ENCODE measurements at regions not wholly inside any gene's neighbourhood (a gene's known extent, or its start where the extent isn't known, plus 50 kb on each side); places are given as distances from the start of the nearest gene placed in this dataset.
"Not testable (repeated sequence)": the region's sequence is repeated elsewhere in the genome, so short reads cannot be mapped to it uniquely, and the experiment has no call there.

DNA sequence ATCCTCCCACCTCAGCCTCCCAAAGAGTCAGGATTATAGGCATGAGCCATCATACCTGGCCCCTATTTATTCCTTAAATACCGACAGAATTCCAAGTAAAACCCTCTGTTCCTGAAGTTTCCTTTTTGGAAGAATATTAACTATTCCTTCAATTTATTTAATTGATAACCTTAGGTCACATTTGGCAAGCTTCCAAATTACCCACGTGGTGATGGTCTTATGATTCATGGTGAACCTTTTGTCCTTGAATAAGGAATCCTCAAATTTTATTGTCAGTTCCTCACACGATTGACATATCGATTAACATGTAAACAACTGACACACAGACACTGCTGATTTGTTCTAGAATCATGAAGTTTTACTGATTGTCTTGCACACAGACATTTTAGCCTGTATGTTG lies 130.6 kb upstream of the LRRC61 start:
- not testable (repeated sequence) for H3K4me3 ChIP-seq (ENCODE audit: low read depth, low read length)

DNA sequence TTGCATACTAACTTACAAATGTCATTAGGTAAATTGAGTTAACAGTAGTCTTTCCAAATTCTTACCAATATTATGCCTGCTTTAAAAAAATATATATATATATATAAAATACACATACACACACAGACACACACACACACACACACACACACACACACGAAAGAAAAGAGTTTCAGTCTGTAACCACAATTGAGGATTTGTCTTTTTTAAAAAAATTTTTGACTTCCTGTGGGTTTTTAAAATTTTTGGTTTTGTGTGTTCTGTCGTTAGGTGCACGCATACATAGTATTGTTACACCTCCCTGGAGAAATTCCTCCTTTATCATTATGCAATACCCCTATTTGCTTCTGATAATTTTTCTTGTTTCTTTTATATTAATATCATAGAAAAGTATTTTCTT lies 129.3 kb upstream of the LRRC61 start:
- H3K4me3 ChIP-seq (ENCODE audit: low read depth, low read length) = not testable (repeated sequence)

Measured in iPS-11a (cell line).